Pancreas (tissue), 10 donors: ENCODE measurements at regions not wholly inside any gene's neighbourhood (a gene's known extent, or its start where the extent isn't known, plus 50 kb on each side); places are given as distances from the start of the nearest gene placed in this dataset.
A peak's percentile ranks its signal among the peaks of the same experiment; 100 is the strongest.

Source experiments
- ATAC-seq, 4 donors: fragments of 200-7000 bp; cut with Tn5 transposase; one replicate each; pipeline versions ENCODE4 v1.8.0 to v1.9.1; 2020; ENCODE audit warnings: mild to moderate bottlenecking in 4 of 4, moderate library complexity in 4 of 4
- DNase-seq, 6 donors: peaks; one replicate each; pipeline ENCODE4 v3.0.0-alpha.2; 2020
- FAIRE-seq: peaks from 2 replicates; lab custom pipeline; 2012; peaks lifted over from hg19 to GRCh38; lab: Jason Lieb, UNC
- H3K27ac ChIP-seq, 4 donors: fragments of 200-600 bp; sonication (generic); 1 replicate in 3 of 4; 2 replicates in 1 of 4; pipeline versions ENCODE4 v1.5.0 to v1.8.0; 2020
- H3K27me3 ChIP-seq, 4 donors: fragments of 200-600 bp; one replicate each; pipeline ENCODE4 v1.8.0; 2021
- H3K36me3 ChIP-seq, 3 donors: fragments of 200-600 bp; sonication (generic) in 1 of 3; one replicate each; pipeline versions ENCODE4 v1.5.0 to v1.8.0; 2020 to 2021
- H3K4me1 ChIP-seq, 3 donors: fragments of 200-600 bp; one replicate each; pipeline ENCODE4 v1.8.0; 2021
- H3K4me3 ChIP-seq, 4 donors: fragments of 200-600 bp; sonication (generic) in 2 of 4; one replicate each; pipeline versions ENCODE4 v1.5.0 to v1.8.0; 2020 to 2021
- H3K9me3 ChIP-seq, 4 donors: fragments of 200-600 bp; one replicate each; pipeline ENCODE4 v1.8.0; 2021
- CTCF ChIP-seq, 4 donors: fragments of 200-600 bp; sonication (generic) in 3 of 4; IDR thresholded peaks; one replicate each; pipeline versions ENCODE4 v1.5.0 to v1.8.0; 2021; ENCODE audit warnings: antibody characterized with exemption in 4 of 4
- WGBS, 2 donors: extraction: QIAGEN DNeasy Blood & Tissue Kit; methylation state at CpG; one replicate each; pipeline ENCODE4 v1.1.7; 2013; 5-methylcytosine and 5-hydroxymethylcytosine counted together
- intact Hi-C, 3 donors: fragments of 100-400 bp; cut with DNase I; formaldehyde crosslinking; loops; one replicate each; pipeline versions ENCODE4 v1.11.1 to v1.14.2; 2022
- donor health status: healthy with polysubstance abuse.
- donor health status: DM: no; HTN: no; CAD: no; lungs with moderate emphysema.
- donor health status: DM: no; HTN: no; CAD: no.
- donor health status: control.
- donor health status: control.
- donor health status: Bipolar disorder and iron deficiency.
- donor health status: DM: yes; HTN: yes; CAD: no.
- donor health status: DM: no; HTN: no; CAD: no.
- donor health status: DM: no; HTN: no; CAD: no.
- donor health status: DM: yes; HTN: yes; CAD: no.

GRCh38 chr2:216793386-216793785 lies 66.5 kb downstream of the TNP1 start:
- no peak for TF ChIP-seq CTCF (IDR thresholded peaks at IDR 0.05)
- Histone ChIP-seq H3K4me3 (no peak overlapping the region), H3K27ac (no peak overlapping the region), H3K27me3 (no peaks in the 10 kb centered on the region), H3K9me3 (no peaks in the 10 kb centered on the region), H3K36me3 (no peaks in the 10 kb centered on the region), H3K4me1 (no peaks in the 10 kb centered on the region)
- no peak for FAIRE-seq
- no peak for ATAC-seq
- DNase-seq, result no peak
- intact Hi-C loops, result no loop called here
- WGBS, 2 donors, result 83 to 93% methylated on average over 7 of the region's 7 CpGs

- WGBS, 2 donors, result 58 to 60% methylated on average over 8 of the region's 8 CpGs
- ATAC-seq, result peak in 3 of 4 donors; percentile 25 to 58 (median 52)
- Histone ChIP-seq H3K9me3 (no peaks in the 10 kb centered on the region), H3K27me3 (no peaks in the 10 kb centered on the region), H3K36me3 (no peaks in the 10 kb centered on the region), H3K4me1 (no peaks in the 10 kb centered on the region), H3K27ac (no peak overlapping the region), H3K4me3 (no peak overlapping the region)
- DNase-seq, result no peak
- intact Hi-C loops, result no loop called here
- TF ChIP-seq CTCF (IDR thresholded peaks at IDR 0.05), result no peak
- no peak for FAIRE-seq
Observed at GRCh38 chr2:216792222-216793021, 67.4 kb downstream of the TNP1 start.

- DNase-seq, result no peak
- Histone ChIP-seq H3K36me3 (no peaks in the 10 kb centered on the region), H3K4me1 (no peaks in the 10 kb centered on the region), H3K27me3 (no peaks in the 10 kb centered on the region), H3K9me3 (no peaks in the 10 kb centered on the region), H3K27ac (no peak overlapping the region), H3K4me3 (no peak overlapping the region)
- intact Hi-C loops, result no loop called here
- TF ChIP-seq CTCF (IDR thresholded peaks at IDR 0.05), result no peak
- ATAC-seq, result no peak
- FAIRE-seq, result no peak
- WGBS, 2 donors, result 50 to 58% methylated on average over 2 of the region's 2 CpGs
Observed at GRCh38 chr2:216791303-216791702, 68.6 kb downstream of the TNP1 start.

GRCh38 chr2:216789081-216789480 lies 70.8 kb downstream of the TNP1 start:
- FAIRE-seq, result no peak
- intact Hi-C loops, result no loop called here
- 38 to 42% methylated on average over 5 of the region's 5 CpGs for WGBS, 2 donors

More at GRCh38 chr2:216789081-216789480, 70.8 kb downstream of the TNP1 start:
- no peaks in the 10 kb centered on the region for H3K36me3 ChIP-seq
- no peak for TF ChIP-seq CTCF (IDR thresholded peaks at IDR 0.05)
- H3K27ac ChIP-seq, result no peak overlapping the region
- no peak overlapping the region for H3K4me3 ChIP-seq
- no peaks in the 10 kb centered on the region for H3K9me3 ChIP-seq
- ATAC-seq, result no peak
- H3K27me3 ChIP-seq, result no peaks in the 10 kb centered on the region
- DNase-seq, result no peak
- H3K4me1 ChIP-seq, result no peaks in the 10 kb centered on the region
